NOMO-1 (cell line): ENCODE measurements at regions not wholly inside any gene's neighbourhood (a gene's known extent, or its start where the extent isn't known, plus 50 kb on each side); places are given as distances from the start of the nearest gene placed in this dataset.
"Not testable (repeated sequence)": the region's sequence is repeated elsewhere in the genome, so short reads cannot be mapped to it uniquely, and the experiment has no call there.

ENCODE experiments used
- DNase-seq, 2 experiments: peaks; one replicate each; lab custom pipeline; 2025; ENCODE audit not compliant: unreplicated experiment in 2 of 2; lab: John Stamatoyannopoulos, UW

DNA sequence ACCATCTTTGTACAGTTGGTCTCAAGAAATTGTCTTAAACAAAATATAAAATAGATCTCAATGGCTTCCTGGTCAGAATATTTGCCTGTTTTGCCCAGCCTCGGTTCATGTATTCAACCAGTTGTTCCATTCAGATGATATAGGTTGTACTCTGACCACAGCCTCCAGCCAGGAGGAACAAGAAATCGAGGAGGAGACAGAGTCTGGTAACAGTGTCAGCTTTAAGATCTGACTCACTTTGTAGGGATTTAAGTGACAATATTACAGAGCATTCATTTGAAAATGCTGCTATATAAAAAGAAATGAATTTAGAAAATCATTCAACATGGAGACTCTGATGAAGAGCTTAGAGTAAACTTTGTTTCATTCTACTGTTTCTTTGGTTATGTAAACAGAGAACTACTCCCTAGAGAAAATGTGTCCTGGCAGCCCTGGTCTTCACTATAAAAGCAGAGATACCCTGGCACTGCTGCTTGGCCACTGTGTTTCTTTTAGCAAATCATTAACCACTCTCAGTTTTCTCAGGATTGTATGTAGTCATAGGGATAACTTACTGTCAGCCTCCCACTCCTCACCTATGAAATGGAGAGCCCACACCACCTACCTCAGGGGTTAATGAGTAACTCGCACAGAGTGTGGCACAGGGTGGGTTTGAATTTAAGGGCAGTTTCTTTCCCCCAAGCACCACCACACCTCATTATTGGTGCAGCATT, 53.5 kb downstream of the PAGE2 start:
- DNase-seq, result no peak

GRCh38 chrX:55142919-55143310, 54.1 kb downstream of the PAGE2 start:
- DNase-seq, result no peak

- DNase-seq, result no peak
Measured at GRCh38 chrX:55143621-55144020, 54.8 kb downstream of the PAGE2 start.

- no peak for DNase-seq
Measured at GRCh38 chrX:55144697-55145096, 55.9 kb downstream of the PAGE2 start.

- DNase-seq, result no peak
Measured at GRCh38 chrX:55149242-55149641, 60.4 kb downstream of the PAGE2 start.

DNA sequence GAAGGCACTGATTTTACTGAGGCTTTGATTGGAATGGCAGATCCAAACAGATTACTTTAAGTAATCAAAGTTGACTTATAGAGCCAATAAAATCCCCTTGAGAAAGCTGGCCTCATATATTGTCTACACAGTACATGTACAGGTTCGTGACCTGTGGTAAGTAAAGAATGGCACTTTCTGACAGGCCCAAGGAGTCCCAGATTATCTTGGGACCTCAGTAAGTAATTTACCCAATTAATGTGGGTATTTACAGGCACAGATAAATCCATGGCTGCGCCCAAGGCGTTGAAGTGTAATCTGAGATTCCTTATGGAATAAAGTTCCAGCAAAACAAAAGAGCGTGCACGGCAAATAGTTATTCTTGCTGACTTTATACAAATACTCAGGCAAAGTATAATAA, 62.4 kb downstream of the PAGE2 start:
- no peak for DNase-seq

- peak in 1 of 2 experiments; percentile 50 for DNase-seq
Measured at GRCh38 chrX:55159551-55159950, 60.6 kb upstream of the PAGE5 start.

DNA sequence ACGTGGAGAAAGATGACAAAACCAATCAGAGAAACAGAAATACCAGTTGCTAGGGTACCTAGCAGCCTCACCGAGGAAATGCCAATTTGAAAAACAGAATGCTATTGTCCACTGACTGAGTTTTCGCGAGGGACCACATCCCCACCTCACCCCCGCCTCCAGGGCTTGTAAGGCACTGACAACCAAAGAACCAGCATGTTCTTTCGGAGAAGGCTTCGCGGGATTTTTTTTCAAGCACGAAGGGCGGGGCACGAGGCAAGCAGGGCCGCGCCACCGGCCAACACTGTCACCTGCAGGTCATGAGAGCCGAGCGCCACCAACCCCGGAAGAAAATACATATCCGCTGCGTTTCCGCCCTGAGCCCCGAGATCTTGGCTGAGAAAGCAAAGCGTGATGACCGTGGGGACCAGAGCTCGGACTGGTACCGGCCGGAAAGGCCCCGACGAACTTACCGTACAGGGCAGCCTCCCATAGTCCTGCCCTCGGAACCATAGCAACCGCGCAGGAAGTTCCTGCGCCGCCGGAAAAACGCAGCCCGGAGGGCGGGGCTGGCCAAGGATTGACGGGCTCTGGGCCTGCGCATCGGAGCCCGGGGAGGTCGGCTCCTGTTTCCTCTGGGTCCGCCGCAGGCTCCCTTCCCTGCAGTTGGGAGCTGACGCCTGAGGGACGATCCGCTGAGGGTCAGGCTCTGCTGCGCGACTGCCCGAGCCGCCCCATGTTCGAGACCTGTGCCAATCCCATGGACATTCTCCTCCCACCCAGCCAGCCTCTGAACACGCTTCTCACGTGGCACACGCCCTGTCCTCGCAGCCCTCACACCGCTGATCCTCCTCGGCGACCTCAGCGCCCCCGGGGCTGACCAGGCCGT, 59.2 kb upstream of the PAGE5 start:
- peak; percentile 80 to 84 for DNase-seq

- no peak for DNase-seq
Measured at GRCh38 chrX:55161581-55161980, 58.6 kb upstream of the PAGE5 start.

GRCh38 chrX:55163171-55163570, 57.0 kb upstream of the PAGE5 start:
- DNase-seq, result no peak

DNA sequence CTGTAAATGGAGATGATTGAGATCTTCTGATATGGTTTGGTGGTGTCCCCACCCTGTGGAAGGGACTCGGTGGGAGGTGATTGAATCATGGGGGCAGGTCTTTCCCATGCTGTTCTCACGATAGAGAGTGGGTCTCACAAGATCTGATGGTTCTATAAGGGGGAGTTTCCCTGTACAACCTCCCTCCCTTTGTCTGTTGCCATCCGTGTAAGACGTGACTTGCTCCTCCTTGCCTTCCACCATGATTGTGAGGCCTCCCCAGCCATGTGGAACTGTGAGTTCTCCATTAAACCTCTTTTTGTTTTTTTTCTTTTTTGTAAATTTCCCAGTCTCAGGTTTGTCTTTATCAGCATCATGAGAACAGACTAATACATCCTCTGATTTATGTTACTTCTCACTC, 55.1 kb upstream of the PAGE5 start:
- DNase-seq, result not testable (repeated sequence)

GRCh38 chrX:55167124-55167803, 52.9 kb upstream of the PAGE5 start:
- DNase-seq, result no peak

- no peak for DNase-seq
Measured at GRCh38 chrX:55167901-55168300, 52.2 kb upstream of the PAGE5 start.

- DNase-seq, result no peak
Measured at GRCh38 chrX:55169782-55170181, 50.4 kb upstream of the PAGE5 start.
